Glutamatergic neuron (in vitro differentiated cells): ENCODE measurements at regions not wholly inside any gene's neighbourhood (a gene's known extent, or its start where the extent isn't known, plus 50 kb on each side); places are given as distances from the start of the nearest gene placed in this dataset.

Experiments
- DNase-seq: peaks from one replicate; pipeline ENCODE4 v3.0.0; 2022
- H3K27ac Mint-ChIP-seq: one replicate; pipeline ENCODE4 v1.8.0; 2020; ENCODE audit warnings: mild to moderate bottlenecking, mixed read lengths, inconsistent platforms; ENCODE audit not compliant: unreplicated experiment
- H3K27me3 Mint-ChIP-seq: one replicate; pipeline ENCODE4 v1.8.0; 2020; ENCODE audit warnings: mild to moderate bottlenecking, moderate library complexity, mixed read lengths, inconsistent platforms; ENCODE audit not compliant: unreplicated experiment
- H3K36me3 Mint-ChIP-seq: one replicate; pipeline ENCODE4 v1.8.0; 2020; ENCODE audit warnings: mild to moderate bottlenecking, mixed read lengths, inconsistent platforms; ENCODE audit not compliant: unreplicated experiment
- H3K4me1 Mint-ChIP-seq: one replicate; pipeline ENCODE4 v1.8.0; 2020; ENCODE audit warnings: mild to moderate bottlenecking, low read depth, mixed read lengths, inconsistent platforms; ENCODE audit not compliant: unreplicated experiment
- H3K4me3 Mint-ChIP-seq: one replicate; pipeline ENCODE4 v1.8.0; 2020; ENCODE audit warnings: mild to moderate bottlenecking, mixed read lengths, inconsistent platforms; ENCODE audit not compliant: unreplicated experiment
- H3K9me3 Mint-ChIP-seq: one replicate; pipeline ENCODE4 v1.8.0; 2020; ENCODE audit warnings: mild to moderate bottlenecking, moderate library complexity, mixed read lengths, inconsistent platforms; ENCODE audit not compliant: unreplicated experiment
- TF ChIP-seq, protein P1 (sequence below): fragments of 200-600 bp; sonication (generic); IDR thresholded peaks from one replicate; pipeline ENCODE4 v1.5.0; 2021; ENCODE audit not compliant: partially characterized antibody, unreplicated experiment

DNA sequence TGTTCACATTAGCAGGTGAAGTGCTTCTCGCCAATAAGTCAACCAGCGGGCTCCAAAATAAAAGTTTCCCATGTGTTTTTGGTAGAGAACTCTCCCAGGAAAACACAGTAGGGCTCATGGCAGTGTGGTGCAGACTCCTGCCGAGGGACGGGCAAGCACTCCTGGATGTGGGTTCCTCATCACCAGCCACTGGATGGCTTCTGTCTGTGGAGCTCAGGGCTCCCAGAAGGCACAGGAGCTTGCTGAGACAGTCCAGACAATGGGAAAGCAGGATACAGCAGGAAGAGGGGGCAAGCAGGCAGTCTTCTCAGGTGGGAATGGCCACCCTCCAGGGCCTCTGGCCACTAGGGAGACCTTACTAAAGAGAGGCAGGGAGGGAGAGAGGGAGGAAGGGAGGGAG lies 142.4 kb downstream of the HSD17B3 start:
- H3K27me3 Mint-ChIP-seq = peaks cover 15% of the 10 kb centered on the region
- peaks cover 15% of the 10 kb centered on the region for H3K9me3 Mint-ChIP-seq
- H3K36me3 Mint-ChIP-seq = peaks cover 6% of the 10 kb centered on the region
- DNase-seq = no peak
- no peak overlapping the region for H3K27ac Mint-ChIP-seq
- TF ChIP-seq, protein P1, sequence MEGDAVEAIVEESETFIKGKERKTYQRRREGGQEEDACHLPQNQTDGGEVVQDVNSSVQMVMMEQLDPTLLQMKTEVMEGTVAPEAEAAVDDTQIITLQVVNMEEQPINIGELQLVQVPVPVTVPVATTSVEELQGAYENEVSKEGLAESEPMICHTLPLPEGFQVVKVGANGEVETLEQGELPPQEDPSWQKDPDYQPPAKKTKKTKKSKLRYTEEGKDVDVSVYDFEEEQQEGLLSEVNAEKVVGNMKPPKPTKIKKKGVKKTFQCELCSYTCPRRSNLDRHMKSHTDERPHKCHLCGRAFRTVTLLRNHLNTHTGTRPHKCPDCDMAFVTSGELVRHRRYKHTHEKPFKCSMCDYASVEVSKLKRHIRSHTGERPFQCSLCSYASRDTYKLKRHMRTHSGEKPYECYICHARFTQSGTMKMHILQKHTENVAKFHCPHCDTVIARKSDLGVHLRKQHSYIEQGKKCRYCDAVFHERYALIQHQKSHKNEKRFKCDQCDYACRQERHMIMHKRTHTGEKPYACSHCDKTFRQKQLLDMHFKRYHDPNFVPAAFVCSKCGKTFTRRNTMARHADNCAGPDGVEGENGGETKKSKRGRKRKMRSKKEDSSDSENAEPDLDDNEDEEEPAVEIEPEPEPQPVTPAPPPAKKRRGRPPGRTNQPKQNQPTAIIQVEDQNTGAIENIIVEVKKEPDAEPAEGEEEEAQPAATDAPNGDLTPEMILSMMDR = no peak
- H3K4me3 Mint-ChIP-seq = no peak overlapping the region
- H3K4me1 Mint-ChIP-seq = peaks cover 27% of the 10 kb centered on the region

DNA sequence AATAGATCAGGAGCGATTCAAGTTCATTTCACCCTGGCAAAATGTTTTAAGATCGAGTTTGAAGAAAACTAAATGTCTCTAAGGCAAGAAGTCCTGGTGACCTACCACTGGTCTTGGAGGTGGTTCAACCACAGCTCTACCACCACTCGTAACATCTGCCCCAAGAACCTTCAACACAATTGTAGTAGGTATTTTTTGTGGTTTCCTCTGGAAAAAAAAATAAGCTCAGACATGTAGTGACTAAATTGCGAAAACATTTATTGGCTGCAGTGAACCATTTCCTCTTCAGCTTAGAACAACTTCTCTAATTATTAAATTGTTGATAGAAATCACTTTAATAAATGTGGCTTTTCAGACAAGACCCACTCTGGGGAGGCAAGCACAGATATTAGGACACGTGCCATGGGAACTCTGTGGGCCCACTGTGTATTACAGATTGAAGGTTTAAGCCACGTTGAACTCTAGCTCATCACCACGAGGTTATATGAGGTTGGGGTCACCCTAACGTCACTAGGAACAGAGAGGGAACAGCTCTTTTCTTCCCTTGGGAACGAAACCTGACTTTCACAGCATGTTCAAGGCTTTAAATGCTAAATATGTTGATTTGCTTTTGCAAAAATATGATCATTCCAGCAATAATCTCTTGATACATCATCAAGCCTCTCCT lies 142.9 kb downstream of the HSD17B3 start:
- Mint-ChIP-seq H3K27me3 (peaks cover 15% of the 10 kb centered on the region), H3K27ac (peak overlapping the region; percentile 29), H3K4me3 (no peak overlapping the region), H3K9me3 (peaks cover 15% of the 10 kb centered on the region), H3K4me1 (peaks cover 27% of the 10 kb centered on the region), H3K36me3 (peaks cover 6% of the 10 kb centered on the region)
- DNase-seq = no peak
- TF ChIP-seq, protein P1 = no peak

DNA sequence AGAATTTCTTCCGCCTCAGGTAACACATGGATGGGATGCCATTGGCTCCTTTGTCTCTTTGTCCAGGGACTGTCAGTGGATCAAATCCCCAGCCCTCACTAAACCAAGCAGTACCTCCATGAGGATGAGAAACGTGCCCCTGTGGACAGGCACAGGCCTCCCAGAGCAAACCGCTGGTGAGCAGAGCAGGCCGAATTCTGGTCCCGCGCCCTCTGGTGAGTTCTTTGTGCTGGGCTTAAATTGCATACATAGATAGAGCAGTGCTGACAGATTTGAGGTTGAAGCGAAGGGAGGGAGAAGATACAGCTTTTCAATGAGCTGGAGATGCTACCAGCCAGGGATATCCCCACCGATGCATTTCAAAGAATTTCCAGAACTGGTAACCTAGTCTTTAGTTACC lies 143.8 kb downstream of the HSD17B3 start:
- no peak for DNase-seq

DNA sequence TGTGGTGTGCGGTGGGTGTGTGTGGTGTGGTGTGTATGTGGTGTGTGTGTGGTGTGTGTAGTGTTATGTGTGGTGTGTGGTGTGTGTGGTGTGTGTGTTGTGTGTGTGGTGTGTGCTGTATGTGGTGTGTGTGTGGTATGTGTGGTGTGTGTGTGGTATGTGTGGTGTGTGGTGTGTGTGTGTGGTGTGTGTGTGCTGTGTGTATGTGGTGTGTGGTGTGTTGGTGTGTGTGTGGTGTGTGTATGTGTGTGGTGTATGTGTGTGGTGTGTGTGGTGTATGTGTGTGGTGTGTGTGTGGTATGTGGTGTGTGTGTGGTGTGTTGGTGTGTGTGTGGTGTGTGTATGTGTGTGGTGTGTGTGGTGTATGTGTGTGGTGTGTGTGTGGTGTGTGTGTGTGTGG lies 144.3 kb downstream of the HSD17B3 start:
- DNase-seq = no peak
- Mint-ChIP-seq H3K4me3 (peak overlapping the region; percentile 65), H3K4me1 (peaks cover 27% of the 10 kb centered on the region), H3K36me3 (peaks cover 6% of the 10 kb centered on the region), H3K27ac (peak overlapping the region; percentile 98), H3K27me3 (peaks cover 15% of the 10 kb centered on the region), H3K9me3 (peaks cover 15% of the 10 kb centered on the region)
- TF ChIP-seq, protein P1 = no peak

More for the DNA sequence above, 143.8 kb downstream of the HSD17B3 start:
- Mint-ChIP-seq H3K27ac (no peak overlapping the region), H3K4me3 (no peak overlapping the region), H3K4me1 (peaks cover 27% of the 10 kb centered on the region), H3K27me3 (peaks cover 15% of the 10 kb centered on the region), H3K36me3 (peaks cover 6% of the 10 kb centered on the region), H3K9me3 (peaks cover 15% of the 10 kb centered on the region)
- TF ChIP-seq, protein P1 = no peak

DNA sequence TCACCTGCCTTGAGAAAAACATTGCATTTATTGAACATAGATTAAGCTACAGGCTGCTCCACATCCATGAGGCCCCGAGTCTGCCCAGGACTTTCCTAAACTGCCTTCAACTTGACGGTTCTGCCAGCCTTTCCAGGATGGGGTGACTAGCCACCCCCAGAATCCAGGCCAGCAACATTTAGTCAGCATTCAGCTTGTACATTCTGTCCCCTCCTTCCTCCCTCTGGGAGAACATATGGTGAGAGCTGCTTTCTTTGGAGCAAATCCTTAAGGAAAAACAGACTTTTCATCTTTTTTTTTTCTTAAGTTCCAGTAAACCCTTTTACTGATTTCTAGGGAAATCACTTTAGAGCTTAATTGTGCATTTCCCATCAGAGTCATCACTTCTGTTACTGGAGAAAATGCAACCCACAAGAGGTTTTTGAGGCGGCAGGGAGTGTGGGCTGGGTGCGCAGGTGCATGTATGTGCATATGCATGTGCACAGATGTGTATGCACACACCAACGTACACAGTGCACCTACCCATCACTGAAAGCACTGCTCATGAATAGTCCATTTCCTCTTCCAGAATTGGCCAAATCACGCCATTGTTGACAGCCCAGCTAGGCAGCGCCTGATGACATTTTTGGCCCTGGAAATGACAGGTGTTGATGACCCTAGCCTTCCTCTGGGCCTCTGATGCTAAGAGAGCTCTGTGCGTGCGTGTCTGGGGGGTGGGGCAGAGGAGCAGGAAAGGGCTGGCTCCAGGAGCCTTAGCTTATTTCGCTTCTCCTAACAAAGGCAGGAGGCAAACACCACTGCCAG lies 145.6 kb downstream of the HSD17B3 start:
- TF ChIP-seq, protein P1 = no peak
- Mint-ChIP-seq H3K9me3 (peaks cover 15% of the 10 kb centered on the region), H3K4me1 (peaks cover 25% of the 10 kb centered on the region), H3K27me3 (peaks cover 15% of the 10 kb centered on the region), H3K36me3 (peaks cover 2% of the 10 kb centered on the region), H3K27ac (peak overlapping the region; percentile 98), H3K4me3 (peak overlapping the region; percentile 65)
- DNase-seq = peak; percentile 72
